Neural progenitor cell (in vitro differentiated cells): ENCODE measurements at regions not wholly inside any gene's neighbourhood (a gene's known extent, or its start where the extent isn't known, plus 50 kb on each side); places are given as distances from the start of the nearest gene placed in this dataset.

ENCODE experiments used
- CTCF ChIP-seq: fragments of 200-600 bp; sonication (generic); IDR thresholded peaks from 2 replicates; pipeline ENCODE4 v1.5.1; 2017; ENCODE audit warnings: antibody characterized with exemption, mild to moderate bottlenecking
- EZH2 ChIP-seq: fragments of 200-600 bp; sonication (generic); IDR thresholded peaks from 2 replicates; pipeline ENCODE4 v1.6.1; 2017; ENCODE audit warnings: antibody characterized with exemption, mild to moderate bottlenecking, moderate library complexity
- EZH2phosphoT487 ChIP-seq: fragments of 200-600 bp; sonication (generic); IDR thresholded peaks from 2 replicates; pipeline ENCODE4 v1.6.1; 2017; ENCODE audit warnings: antibody characterized with exemption

- no peak for TF ChIP-seq CTCF
- no peak for TF ChIP-seq EZH2
- no peak for TF ChIP-seq EZH2phosphoT487
Observed at GRCh38 chr2:183428881-183429280, 304.6 kb downstream of the NUP35 start.
